DOHH2 (cell line): ENCODE measurements at regions not wholly inside any gene's neighbourhood (a gene's known extent, or its start where the extent isn't known, plus 50 kb on each side); places are given as distances from the start of the nearest gene placed in this dataset.

Experiments
- EZH2phosphoT487 ChIP-seq: fragments of 200-600 bp; sonication (generic); IDR thresholded peaks from 2 replicates; pipeline ENCODE4 v1.6.1; 2017; ENCODE audit warnings: borderline replicate concordance, mild to moderate bottlenecking, antibody characterized with exemption, low read length, moderate library complexity, mixed read lengths
- TF ChIP-seq, protein P1 (sequence below): fragments of 200-600 bp; sonication (generic); IDR thresholded peaks from one replicate; pipeline ENCODE4 v1.5.1; 2014; ENCODE audit warnings: antibody characterized with exemption, mild to moderate bottlenecking, low read depth, low read length; ENCODE audit not compliant: poor library complexity, severe bottlenecking

- no peak for TF ChIP-seq EZH2phosphoT487
- TF ChIP-seq, protein P1, sequence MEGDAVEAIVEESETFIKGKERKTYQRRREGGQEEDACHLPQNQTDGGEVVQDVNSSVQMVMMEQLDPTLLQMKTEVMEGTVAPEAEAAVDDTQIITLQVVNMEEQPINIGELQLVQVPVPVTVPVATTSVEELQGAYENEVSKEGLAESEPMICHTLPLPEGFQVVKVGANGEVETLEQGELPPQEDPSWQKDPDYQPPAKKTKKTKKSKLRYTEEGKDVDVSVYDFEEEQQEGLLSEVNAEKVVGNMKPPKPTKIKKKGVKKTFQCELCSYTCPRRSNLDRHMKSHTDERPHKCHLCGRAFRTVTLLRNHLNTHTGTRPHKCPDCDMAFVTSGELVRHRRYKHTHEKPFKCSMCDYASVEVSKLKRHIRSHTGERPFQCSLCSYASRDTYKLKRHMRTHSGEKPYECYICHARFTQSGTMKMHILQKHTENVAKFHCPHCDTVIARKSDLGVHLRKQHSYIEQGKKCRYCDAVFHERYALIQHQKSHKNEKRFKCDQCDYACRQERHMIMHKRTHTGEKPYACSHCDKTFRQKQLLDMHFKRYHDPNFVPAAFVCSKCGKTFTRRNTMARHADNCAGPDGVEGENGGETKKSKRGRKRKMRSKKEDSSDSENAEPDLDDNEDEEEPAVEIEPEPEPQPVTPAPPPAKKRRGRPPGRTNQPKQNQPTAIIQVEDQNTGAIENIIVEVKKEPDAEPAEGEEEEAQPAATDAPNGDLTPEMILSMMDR = no peak
Measured at GRCh38 chr4:8726344-8726851, 133.8 kb downstream of the CPZ start.
